ENCODE measurements at regions not wholly inside any gene's neighbourhood (a gene's known extent, or its start where the extent isn't known, plus 50 kb on each side); places are given as distances from the start of the nearest gene placed in this dataset.

DNA sequence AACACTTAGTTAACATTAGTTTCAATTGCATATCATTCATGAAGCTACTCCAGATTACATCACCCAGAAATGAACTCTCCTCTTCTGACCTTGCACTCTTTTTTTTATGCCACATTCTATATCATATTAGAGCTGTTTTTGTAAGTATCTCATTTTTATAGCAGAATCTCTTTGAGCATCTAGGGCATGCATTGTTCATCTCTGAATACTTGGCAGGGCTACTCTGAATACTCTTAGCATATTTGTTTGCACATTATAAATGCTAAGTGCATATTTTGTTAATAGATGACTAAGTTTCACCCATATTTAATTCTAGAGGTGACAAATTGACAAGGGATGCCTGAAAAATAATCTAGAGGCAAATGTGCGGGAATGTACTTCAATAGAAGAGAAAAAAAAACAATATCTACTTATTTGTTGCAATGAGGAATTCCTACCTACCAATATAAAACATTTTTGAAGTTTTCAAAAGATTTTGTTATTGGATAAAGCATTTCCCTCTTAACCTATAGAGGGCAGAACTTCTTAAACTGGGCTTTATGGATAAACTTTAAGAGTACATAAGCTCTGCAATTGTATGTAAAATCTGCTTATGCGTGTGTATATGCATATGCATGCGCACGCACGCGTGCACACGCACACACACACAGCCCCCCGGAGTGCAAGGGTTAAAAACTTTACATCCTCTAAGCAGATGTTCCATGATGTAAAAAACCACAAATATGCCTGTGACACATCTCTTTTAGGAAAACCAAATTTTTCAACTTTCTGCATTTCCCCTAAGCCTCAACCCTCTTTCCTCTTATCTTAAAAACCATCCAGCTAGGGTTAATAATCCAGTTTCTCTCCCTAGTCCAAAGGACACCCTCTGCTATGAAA lies 73.0 kb upstream of the OXGR1 start:
- TF ChIP-seq, protein P1, sequence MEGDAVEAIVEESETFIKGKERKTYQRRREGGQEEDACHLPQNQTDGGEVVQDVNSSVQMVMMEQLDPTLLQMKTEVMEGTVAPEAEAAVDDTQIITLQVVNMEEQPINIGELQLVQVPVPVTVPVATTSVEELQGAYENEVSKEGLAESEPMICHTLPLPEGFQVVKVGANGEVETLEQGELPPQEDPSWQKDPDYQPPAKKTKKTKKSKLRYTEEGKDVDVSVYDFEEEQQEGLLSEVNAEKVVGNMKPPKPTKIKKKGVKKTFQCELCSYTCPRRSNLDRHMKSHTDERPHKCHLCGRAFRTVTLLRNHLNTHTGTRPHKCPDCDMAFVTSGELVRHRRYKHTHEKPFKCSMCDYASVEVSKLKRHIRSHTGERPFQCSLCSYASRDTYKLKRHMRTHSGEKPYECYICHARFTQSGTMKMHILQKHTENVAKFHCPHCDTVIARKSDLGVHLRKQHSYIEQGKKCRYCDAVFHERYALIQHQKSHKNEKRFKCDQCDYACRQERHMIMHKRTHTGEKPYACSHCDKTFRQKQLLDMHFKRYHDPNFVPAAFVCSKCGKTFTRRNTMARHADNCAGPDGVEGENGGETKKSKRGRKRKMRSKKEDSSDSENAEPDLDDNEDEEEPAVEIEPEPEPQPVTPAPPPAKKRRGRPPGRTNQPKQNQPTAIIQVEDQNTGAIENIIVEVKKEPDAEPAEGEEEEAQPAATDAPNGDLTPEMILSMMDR (IDR thresholded peaks at IDR 0.05 in 2 of 3, conservative IDR thresholded peaks at IDR 0.05 in 1 of 3; ENCODE audit: borderline replicate concordance in 1 of 3, insufficient read depth in 1 of 3, low read depth in 2 of 3, low read length in 2 of 3): peak in 1 of 3 experiments; percentile 30; a peak in 2 of 6 replicates
- TF ChIP-seq ELF1 (IDR thresholded peaks at IDR 0.05; ENCODE audit: borderline replicate concordance, low read depth) (no peak), POLR2A (IDR thresholded peaks at IDR 0.05; ENCODE audit: borderline replicate concordance, extremely low read depth, insufficient read depth, insufficient read length) (no peak), EZH2 (IDR thresholded peaks at IDR 0.05) (no peak), FOSL1 (IDR thresholded peaks at IDR 0.05; ENCODE audit: low read depth) (no peak), YY1 (IDR thresholded peaks at IDR 0.05; ENCODE audit: extremely low read depth, insufficient replicate concordance, low read depth, low read length) (no peak), JUND (IDR thresholded peaks at IDR 0.05) (no peak), CBX3 (IDR thresholded peaks at IDR 0.05; ENCODE audit: low read depth) (no peak)
- TF ChIP-seq, protein P2, sequence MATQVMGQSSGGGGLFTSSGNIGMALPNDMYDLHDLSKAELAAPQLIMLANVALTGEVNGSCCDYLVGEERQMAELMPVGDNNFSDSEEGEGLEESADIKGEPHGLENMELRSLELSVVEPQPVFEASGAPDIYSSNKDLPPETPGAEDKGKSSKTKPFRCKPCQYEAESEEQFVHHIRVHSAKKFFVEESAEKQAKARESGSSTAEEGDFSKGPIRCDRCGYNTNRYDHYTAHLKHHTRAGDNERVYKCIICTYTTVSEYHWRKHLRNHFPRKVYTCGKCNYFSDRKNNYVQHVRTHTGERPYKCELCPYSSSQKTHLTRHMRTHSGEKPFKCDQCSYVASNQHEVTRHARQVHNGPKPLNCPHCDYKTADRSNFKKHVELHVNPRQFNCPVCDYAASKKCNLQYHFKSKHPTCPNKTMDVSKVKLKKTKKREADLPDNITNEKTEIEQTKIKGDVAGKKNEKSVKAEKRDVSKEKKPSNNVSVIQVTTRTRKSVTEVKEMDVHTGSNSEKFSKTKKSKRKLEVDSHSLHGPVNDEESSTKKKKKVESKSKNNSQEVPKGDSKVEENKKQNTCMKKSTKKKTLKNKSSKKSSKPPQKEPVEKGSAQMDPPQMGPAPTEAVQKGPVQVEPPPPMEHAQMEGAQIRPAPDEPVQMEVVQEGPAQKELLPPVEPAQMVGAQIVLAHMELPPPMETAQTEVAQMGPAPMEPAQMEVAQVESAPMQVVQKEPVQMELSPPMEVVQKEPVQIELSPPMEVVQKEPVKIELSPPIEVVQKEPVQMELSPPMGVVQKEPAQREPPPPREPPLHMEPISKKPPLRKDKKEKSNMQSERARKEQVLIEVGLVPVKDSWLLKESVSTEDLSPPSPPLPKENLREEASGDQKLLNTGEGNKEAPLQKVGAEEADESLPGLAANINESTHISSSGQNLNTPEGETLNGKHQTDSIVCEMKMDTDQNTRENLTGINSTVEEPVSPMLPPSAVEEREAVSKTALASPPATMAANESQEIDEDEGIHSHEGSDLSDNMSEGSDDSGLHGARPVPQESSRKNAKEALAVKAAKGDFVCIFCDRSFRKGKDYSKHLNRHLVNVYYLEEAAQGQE (IDR thresholded peaks at IDR 0.05; ENCODE audit: low read depth): no peak
- TF ChIP-seq, protein P3, sequence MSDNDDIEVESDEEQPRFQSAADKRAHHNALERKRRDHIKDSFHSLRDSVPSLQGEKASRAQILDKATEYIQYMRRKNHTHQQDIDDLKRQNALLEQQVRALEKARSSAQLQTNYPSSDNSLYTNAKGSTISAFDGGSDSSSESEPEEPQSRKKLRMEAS (IDR thresholded peaks at IDR 0.05): no peak
- TF ChIP-seq, protein P4, sequence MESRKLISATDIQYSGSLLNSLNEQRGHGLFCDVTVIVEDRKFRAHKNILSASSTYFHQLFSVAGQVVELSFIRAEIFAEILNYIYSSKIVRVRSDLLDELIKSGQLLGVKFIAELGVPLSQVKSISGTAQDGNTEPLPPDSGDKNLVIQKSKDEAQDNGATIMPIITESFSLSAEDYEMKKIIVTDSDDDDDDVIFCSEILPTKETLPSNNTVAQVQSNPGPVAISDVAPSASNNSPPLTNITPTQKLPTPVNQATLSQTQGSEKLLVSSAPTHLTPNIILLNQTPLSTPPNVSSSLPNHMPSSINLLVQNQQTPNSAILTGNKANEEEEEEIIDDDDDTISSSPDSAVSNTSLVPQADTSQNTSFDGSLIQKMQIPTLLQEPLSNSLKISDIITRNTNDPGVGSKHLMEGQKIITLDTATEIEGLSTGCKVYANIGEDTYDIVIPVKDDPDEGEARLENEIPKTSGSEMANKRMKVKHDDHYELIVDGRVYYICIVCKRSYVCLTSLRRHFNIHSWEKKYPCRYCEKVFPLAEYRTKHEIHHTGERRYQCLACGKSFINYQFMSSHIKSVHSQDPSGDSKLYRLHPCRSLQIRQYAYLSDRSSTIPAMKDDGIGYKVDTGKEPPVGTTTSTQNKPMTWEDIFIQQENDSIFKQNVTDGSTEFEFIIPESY (IDR thresholded peaks at IDR 0.05; ENCODE audit: extremely low read depth, insufficient replicate concordance, low read length): no peak
